GM12864 (cell line): ENCODE measurements at regions not wholly inside any gene's neighbourhood (a gene's known extent, or its start where the extent isn't known, plus 50 kb on each side); places are given as distances from the start of the nearest gene placed in this dataset.

Source experiments
- DNase-seq: peaks from one replicate; pipeline ENCODE4 v3.0.0-alpha.2; 2011; ENCODE audit warnings: low read depth
- H3K4me3 ChIP-seq: 2 replicates; pipeline ENCODE4 v1.5.1; 2011; ENCODE audit warnings: mild to moderate bottlenecking, low read depth, low read length, control low read depth
- TF ChIP-seq, protein P1 (sequence below): IDR thresholded peaks from 2 replicates; pipeline ENCODE4 v1.5.1; 2011; ENCODE audit warnings: low read depth, mild to moderate bottlenecking, moderate library complexity, low read length, control low read depth, inconsistent platforms; ENCODE audit errors: missing control alignments

DNA sequence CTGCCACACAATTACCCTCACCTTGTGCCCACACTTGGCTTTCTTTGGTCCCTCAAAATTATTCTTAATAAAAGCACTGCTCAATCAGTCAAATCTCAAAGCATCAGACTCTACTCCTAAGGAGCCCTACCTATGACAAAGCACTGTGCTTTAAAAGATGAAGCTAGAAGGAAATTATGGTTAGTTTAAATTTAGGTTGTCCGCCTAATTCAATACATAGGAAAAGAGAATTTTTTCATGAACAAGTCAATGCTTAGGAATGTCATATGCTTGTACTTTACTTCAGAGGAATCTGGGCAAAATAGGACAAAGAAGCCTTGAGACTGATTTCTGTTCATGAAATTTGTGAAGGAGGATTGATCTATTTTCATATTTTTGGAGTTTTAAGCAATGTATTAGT is 726.4 kb upstream of the CDH2 start:
- TF ChIP-seq, protein P1, sequence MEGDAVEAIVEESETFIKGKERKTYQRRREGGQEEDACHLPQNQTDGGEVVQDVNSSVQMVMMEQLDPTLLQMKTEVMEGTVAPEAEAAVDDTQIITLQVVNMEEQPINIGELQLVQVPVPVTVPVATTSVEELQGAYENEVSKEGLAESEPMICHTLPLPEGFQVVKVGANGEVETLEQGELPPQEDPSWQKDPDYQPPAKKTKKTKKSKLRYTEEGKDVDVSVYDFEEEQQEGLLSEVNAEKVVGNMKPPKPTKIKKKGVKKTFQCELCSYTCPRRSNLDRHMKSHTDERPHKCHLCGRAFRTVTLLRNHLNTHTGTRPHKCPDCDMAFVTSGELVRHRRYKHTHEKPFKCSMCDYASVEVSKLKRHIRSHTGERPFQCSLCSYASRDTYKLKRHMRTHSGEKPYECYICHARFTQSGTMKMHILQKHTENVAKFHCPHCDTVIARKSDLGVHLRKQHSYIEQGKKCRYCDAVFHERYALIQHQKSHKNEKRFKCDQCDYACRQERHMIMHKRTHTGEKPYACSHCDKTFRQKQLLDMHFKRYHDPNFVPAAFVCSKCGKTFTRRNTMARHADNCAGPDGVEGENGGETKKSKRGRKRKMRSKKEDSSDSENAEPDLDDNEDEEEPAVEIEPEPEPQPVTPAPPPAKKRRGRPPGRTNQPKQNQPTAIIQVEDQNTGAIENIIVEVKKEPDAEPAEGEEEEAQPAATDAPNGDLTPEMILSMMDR, result no peak
- DNase-seq, result no peak
- H3K4me3 ChIP-seq, result no peak overlapping the region

DNA sequence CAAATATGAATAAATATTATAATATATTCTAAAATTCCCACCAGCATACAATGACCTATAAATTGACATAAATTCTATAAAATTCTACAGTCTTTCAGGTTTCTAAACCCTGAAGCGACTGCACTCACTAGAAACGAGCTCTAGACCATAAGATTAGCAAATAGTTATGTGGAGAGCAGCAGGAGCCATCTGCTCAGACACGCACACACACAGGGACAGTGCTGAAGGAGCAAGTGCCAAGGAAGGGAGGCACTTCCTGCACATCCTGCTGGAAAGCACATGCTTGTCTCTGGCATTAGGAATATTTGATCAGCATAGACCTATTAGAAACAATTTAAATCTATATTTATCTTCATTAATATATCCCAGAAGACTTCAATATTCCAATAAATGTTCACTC is 713.9 kb upstream of the CDH2 start:
- TF ChIP-seq, protein P1, result no peak
- DNase-seq, result no peak
- no peak overlapping the region for H3K4me3 ChIP-seq

DNA sequence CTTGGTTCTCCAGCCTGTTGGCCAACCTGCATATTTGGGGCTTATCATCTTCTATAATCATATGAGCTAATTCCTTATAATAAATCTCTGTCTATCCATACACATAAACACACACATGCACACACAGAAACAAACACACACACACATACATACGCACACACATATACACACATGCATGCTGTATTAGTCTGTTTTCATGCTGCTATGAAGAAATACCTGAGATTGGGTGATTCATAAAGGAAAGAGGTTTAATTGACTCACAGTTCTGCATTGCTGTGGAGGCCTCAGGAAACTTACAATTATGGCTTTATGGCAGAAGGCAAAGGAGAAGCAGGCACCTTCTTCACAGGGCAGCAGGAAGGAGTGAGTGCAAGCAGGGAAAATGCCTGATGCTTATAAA is 707.4 kb upstream of the CDH2 start:
- no peak overlapping the region for H3K4me3 ChIP-seq
- TF ChIP-seq, protein P1, result no peak
- DNase-seq, result no peak

DNA sequence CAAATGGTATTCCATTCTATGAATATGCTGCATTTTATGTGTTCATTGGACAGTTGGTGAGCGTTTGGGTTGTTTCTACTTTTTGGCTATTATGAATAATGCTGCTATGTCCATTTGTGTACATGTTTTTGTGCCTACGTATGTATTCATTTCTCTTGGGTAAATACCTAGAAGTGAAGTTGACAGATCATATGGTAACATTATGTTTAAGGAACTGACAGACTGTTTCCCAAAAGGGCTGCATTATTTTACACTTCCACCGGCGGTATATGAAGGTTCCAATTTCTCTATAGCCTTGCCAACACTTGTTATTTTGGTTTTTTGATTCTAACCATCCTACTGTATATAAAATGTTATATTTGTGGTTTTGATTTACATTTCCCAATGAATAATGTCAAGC is 703.9 kb upstream of the CDH2 start:
- TF ChIP-seq, protein P1, result no peak
- DNase-seq, result no peak
- H3K4me3 ChIP-seq, result no peak overlapping the region

DNA sequence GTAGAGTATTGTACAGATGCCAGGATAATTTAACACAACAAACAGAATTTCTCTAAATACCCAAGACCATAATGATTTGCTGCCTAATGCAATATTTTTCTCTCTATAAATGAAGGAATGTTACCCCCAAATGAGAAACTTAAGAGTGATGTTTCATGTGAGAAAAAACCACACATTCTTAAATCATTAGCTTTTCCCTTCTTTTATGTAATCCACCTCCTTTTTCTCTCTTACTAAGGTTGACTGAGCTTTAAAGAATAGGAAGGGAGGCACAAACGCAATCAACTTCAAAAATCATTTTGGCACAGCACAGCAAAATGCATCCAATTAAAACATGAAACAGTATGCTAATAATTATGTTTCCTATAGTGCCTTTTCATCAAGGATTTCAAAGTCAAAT is 698.1 kb upstream of the CDH2 start:
- TF ChIP-seq, protein P1, result no peak
- H3K4me3 ChIP-seq, result no peak overlapping the region
- no peak for DNase-seq

DNA sequence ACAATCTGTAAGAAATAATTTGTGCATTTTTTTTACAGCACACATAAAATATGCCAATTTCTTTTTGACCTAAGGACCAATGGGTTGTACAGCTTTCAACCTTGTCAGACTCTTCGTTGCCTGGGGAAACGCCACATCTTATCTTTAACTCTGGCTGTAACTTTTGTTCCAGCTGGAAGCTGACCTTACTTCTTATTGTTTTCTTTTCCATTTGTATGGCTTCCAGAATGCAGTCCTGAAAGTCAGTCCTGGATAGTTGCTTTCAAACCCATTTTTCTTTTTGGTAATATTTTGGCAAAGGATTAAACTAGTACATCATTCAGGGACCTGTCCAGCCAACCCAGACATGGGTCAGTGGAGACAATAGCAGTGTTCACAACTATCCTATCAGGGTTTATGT is 686.5 kb upstream of the CDH2 start:
- no peak for DNase-seq
- H3K4me3 ChIP-seq, result no peak overlapping the region
- TF ChIP-seq, protein P1, result no peak

DNA sequence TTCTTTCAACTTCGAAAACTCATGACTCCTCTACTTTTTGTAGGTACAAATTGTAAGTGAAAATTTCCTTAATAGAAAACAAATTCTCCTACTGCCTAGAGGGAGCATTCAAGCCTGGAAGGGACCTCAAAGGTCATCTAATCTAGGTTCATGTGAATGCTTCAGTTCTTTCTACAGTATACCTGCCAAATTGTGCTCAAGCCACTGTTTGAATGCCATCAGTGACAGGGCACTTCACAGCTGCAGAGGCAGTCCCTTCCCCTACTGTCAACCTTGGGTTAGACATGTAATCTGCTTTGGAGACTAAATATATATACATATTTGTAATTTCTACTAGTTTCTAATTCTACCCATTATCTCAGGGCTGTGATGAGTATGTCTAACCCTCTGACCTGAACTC is 681.3 kb upstream of the CDH2 start:
- no peak overlapping the region for H3K4me3 ChIP-seq
- no peak for DNase-seq
- TF ChIP-seq, protein P1, result no peak
